ENCODE measurements at regions not wholly inside any gene's neighbourhood (a gene's known extent, or its start where the extent isn't known, plus 50 kb on each side); places are given as distances from the start of the nearest gene placed in this dataset.

DNA sequence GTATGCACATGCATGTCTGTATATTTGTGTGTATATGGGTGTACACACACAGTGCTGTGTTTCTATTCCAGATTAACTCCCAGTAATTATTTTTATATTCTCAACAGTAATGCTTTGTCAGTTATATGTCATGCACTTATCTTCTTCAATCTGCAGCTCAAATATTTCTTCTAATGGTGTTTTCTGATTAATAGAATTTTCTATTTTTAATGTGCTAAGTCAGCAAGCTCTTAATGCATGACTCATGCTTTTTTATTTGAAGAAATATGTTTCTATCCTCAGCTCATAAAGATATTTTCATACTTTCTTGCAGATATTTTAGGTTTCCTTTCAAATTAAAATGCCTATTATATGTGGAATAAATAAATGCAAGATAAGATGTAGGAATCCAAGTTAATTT lies 59.7 kb upstream of the TMEM18 start:
- Mint-ChIP-seq H3K9me3 (ENCODE audit: low read depth) (no peaks in the 10 kb centered on the region), H3K4me1 (ENCODE audit: low read depth) (peaks cover 12% of the 10 kb centered on the region), H3K4me3 (ENCODE audit: low read depth) (no peak overlapping the region), H3K27me3 (peaks cover 5% of the 10 kb centered on the region), H3K36me3 (ENCODE audit: insufficient read depth) (no peaks in the 10 kb centered on the region), H3K27ac (no peak overlapping the region)
- no peak for TF ChIP-seq CTCF (IDR thresholded peaks at IDR 0.05; ENCODE audit: unreplicated experiment)
- no peak for DNase-seq (ENCODE audit: low spot score, unreplicated experiment)

DNA sequence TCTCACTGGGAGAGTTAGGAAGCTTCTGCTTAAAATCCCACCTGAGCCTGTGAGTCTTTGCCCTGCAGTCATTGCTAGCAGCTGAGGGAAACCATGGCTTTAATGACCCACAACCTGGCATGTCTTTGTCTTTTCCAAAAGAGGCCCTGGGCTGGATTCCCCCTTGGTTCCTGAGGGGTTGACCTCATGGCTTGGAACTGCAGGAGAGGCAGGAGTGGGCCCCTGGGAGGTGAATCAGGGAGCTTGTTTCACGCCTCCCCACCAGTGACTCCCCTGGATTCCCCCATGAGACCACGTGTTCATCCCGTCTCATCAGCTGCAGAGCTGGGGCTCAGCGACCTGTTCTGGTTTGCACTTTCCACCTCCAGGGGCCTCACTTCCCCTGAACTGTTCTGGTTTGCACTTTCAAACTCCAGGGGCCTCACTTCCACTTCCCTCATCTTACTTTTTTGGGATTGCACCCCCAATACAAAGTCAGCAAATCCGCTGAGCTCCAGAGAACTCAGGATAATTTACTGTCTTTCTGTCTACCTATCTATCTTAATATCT lies 58.5 kb upstream of the TMEM18 start:
- H3K36me3 Mint-ChIP-seq (ENCODE audit: insufficient read depth), result no peaks in the 10 kb centered on the region
- peaks cover 10% of the 10 kb centered on the region for H3K4me1 Mint-ChIP-seq (ENCODE audit: low read depth)
- TF ChIP-seq CTCF (IDR thresholded peaks at IDR 0.05; ENCODE audit: unreplicated experiment), result no peak
- no peaks in the 10 kb centered on the region for H3K9me3 Mint-ChIP-seq (ENCODE audit: low read depth)
- H3K4me3 Mint-ChIP-seq (ENCODE audit: low read depth), result no peak overlapping the region
- H3K27ac Mint-ChIP-seq, result no peak overlapping the region
- H3K27me3 Mint-ChIP-seq, result no peaks in the 10 kb centered on the region
- no peak for DNase-seq (ENCODE audit: low spot score, unreplicated experiment)

DNA sequence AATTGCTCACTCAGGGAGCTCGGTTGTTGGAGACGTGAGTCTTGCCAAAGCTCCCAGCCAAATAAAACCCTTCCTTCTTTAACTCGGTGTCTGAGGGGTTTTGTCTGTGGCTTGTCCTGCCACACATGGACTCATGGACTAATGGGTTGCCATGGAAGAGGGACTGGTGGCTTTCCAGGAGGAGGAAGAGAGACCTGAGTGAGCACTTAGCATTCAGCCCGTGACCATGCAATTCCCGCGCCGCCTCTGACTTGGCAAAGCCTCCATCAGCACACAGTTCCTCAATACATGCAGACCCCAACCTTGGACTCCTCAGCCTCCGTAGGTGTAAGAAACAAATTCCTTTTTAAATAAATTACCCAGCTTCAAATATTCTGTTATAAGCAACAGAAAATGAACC lies 57.3 kb upstream of the TMEM18 start:
- DNase-seq (ENCODE audit: low spot score, unreplicated experiment), result no peak
- TF ChIP-seq CTCF (IDR thresholded peaks at IDR 0.05; ENCODE audit: unreplicated experiment), result no peak
- H3K27me3 Mint-ChIP-seq, result no peaks in the 10 kb centered on the region
- peaks cover 7% of the 10 kb centered on the region for H3K4me1 Mint-ChIP-seq (ENCODE audit: low read depth)
- H3K4me3 Mint-ChIP-seq (ENCODE audit: low read depth), result no peak overlapping the region
- no peaks in the 10 kb centered on the region for H3K36me3 Mint-ChIP-seq (ENCODE audit: insufficient read depth)
- H3K9me3 Mint-ChIP-seq (ENCODE audit: low read depth), result no peaks in the 10 kb centered on the region
- H3K27ac Mint-ChIP-seq, result no peak overlapping the region

DNA sequence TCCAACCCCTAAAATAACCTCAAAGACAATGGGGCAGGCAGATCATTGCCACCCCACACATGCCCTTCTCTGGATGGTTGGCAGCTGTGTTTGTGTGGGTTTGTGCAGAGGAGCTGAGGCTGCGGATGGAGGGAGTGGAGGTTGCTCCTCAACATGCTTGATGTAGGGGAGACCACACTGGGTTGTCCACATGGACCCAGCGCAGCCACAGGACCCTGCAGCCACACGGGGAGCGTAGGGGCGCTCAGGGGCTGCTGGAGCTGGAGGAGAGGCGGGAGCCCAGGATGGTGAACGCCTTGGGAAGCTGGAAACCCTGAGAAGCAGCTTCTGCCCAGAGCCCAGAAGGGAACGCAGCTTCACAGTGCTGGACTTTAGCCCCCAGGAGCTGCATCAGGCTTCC lies 56.3 kb upstream of the TMEM18 start:
- Mint-ChIP-seq H3K27me3 (peaks cover 3% of the 10 kb centered on the region), H3K9me3 (ENCODE audit: low read depth) (no peaks in the 10 kb centered on the region), H3K36me3 (ENCODE audit: insufficient read depth) (no peaks in the 10 kb centered on the region), H3K4me3 (ENCODE audit: low read depth) (no peak overlapping the region), H3K4me1 (ENCODE audit: low read depth) (peaks cover 4% of the 10 kb centered on the region), H3K27ac (peak overlapping the region; percentile 38)
- no peak for TF ChIP-seq CTCF (IDR thresholded peaks at IDR 0.05; ENCODE audit: unreplicated experiment)
- DNase-seq (ENCODE audit: low spot score, unreplicated experiment), result no peak

DNA sequence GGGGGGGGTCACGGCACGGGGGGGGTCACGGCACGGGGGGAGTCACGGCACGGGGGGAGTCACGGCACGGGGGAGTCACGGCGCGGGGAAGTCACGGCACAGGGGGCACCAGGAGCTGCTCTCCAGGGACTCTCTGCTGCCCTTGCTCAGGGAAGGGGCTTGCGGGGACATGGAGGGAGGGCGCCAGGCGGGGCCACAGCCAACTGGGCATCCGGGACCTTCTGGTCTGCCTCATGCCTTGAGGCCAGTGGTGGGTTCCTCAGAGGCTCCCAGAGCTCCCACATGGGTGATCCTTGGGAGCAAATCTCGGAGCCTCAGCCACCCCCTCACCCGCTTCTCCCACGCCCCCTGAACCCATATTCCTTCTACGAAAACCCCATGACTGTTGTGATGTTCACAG lies 55.8 kb upstream of the TMEM18 start:
- H3K27ac Mint-ChIP-seq, result no peak overlapping the region
- H3K4me1 Mint-ChIP-seq (ENCODE audit: low read depth), result peaks cover 4% of the 10 kb centered on the region
- H3K4me3 Mint-ChIP-seq (ENCODE audit: low read depth), result no peak overlapping the region
- TF ChIP-seq CTCF (IDR thresholded peaks at IDR 0.05; ENCODE audit: unreplicated experiment), result no peak
- DNase-seq (ENCODE audit: low spot score, unreplicated experiment), result no peak
- peaks cover 3% of the 10 kb centered on the region for H3K27me3 Mint-ChIP-seq
- no peaks in the 10 kb centered on the region for H3K9me3 Mint-ChIP-seq (ENCODE audit: low read depth)
- no peaks in the 10 kb centered on the region for H3K36me3 Mint-ChIP-seq (ENCODE audit: insufficient read depth)
